ENCODE measurements at regions not wholly inside any gene's neighbourhood (a gene's known extent, or its start where the extent isn't known, plus 50 kb on each side); places are given as distances from the start of the nearest gene placed in this dataset.
A peak's percentile ranks its signal among the peaks of the same experiment; 100 is the strongest.
"Not testable (repeated sequence)": the region's sequence is repeated elsewhere in the genome, so short reads cannot be mapped to it uniquely, and the experiment has no call there.

DNA sequence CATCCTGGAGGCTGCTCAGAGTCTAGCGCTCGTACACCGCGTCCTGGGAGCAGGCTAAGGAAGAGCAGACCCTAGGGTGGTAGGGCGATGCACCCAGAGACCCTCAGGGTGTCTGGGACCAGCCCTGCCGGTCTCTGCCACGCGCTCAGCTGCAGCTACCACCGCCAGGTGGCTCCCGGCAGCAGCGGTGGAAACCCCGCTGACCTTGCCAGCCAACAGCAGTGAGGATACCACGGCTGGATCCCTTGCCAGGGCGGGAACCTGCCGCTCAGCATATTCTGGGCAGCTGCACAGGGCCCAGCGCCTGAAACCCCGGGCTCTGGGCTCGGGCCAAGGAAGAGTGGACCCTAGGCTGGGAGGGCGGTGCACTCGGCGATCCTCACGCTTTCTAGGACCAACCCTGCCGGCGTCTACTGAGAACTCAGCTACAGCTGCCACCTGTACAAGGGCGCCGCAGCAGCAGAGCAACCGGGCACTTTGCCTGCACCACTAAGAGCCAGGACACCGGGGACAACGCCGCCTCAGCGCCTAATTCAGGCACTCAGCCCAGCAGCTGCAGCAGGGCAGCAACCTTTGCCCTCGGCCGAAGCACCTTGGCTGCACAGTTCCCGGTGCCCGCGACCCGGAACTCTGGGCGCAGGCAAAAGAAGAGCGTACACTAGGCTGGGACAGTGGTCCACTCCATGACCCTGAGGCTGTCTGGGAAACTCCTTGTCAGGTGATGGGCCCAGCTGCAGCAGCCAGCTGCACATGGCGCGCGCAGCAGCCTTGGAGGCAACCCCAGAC is 80.8 kb downstream of the POTEB2 start:
- WGBS, 2 donors: no CpG with 5 or more reads among the region's 42 CpGs
- H3K9me3 ChIP-seq; DNase-seq; H3K27ac ChIP-seq; H3K36me3 ChIP-seq; H3K4me3 ChIP-seq; H3K4me1 ChIP-seq; intact Hi-C loops (cut with DNase I); H3K27me3 ChIP-seq: not testable (repeated sequence)

DNA sequence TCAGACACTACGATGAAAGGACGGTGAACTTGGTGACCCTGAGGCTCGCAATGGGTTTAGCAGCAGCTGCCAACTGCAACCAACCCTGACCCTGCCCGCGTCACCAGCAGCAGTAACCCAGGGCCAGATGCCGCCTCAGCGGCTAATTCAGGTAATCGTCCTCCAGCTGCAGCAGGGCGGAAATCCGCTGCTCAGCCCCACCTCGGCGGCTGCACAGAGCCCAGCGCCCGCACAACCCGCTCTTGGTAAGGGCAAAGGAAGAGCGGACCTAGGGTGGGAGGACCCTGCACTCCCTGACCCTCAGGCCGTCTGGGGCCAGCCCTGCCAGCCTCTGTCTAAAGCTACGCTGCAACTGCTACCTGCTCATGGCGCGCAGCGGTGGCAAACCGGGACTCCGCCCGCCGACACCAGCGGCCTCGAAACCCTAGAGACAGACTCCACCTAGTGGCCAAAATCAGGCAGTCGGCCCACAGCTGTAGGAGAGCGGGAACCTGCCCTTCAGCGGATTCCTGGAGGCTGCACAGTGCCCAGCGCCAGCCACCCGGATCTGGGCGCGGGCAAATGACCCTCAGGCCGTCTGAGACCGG is 82.4 kb downstream of the POTEB2 start:
- WGBS, 2 donors: no CpG with 5 or more reads among the region's 36 CpGs

DNA sequence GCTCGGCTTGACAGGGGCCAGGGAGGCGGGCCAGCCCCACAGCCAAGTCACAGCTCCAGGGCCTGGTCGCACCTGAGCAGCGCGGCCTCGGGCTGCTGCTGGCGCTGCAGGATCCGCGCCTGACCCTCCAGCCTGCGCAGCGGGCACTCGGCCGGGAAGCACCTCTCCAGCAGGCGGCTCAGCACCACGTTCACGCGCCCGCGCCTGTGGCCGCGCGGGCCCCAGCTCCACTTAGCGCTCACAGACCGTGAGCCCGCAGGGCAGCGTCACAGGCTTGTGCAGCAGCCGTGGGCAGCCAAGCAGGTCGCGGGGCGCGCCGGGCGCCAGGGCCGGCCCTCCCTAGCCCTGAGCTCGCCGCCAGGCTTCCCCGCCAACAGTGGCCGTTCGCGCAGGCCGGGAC is 90.7 kb downstream of the POTEB2 start:
- H3K27ac ChIP-seq; intact Hi-C loops (cut with DNase I); H3K9me3 ChIP-seq; H3K27me3 ChIP-seq; H3K4me3 ChIP-seq; H3K4me1 ChIP-seq; H3K36me3 ChIP-seq; DNase-seq: not testable (repeated sequence)
- WGBS, 2 donors: no CpG with 5 or more reads among the region's 41 CpGs

More for the DNA sequence above, 82.4 kb downstream of the POTEB2 start:
- H3K4me1 ChIP-seq; H3K4me3 ChIP-seq; intact Hi-C loops (cut with DNase I); H3K27ac ChIP-seq; H3K27me3 ChIP-seq; DNase-seq; H3K36me3 ChIP-seq; H3K9me3 ChIP-seq: not testable (repeated sequence)

DNA sequence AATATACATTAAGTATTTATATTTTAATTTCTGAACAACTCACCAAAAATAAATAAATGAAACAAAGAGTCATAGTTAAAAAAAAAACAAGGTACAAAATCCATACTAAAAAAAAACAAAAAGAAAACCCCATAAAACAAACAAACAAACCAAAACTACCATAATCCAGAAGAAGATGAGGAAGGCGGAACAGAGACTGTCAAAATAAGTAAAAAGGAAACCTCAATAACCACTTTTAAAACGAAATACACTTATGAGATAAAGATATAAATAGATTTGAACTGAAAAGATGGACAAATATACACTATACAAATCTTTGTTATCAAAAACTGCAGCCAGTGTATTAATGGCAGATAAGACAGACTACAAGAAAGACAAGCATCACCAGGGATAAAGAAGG is 98.2 kb downstream of the POTEB2 start:
- H3K9me3 ChIP-seq; H3K27ac ChIP-seq; H3K36me3 ChIP-seq; H3K27me3 ChIP-seq; intact Hi-C loops (cut with DNase I); H3K4me3 ChIP-seq; H3K4me1 ChIP-seq; DNase-seq: not testable (repeated sequence)
- no CpG with 5 or more reads among the region's 2 CpGs for WGBS, 2 donors

DNA sequence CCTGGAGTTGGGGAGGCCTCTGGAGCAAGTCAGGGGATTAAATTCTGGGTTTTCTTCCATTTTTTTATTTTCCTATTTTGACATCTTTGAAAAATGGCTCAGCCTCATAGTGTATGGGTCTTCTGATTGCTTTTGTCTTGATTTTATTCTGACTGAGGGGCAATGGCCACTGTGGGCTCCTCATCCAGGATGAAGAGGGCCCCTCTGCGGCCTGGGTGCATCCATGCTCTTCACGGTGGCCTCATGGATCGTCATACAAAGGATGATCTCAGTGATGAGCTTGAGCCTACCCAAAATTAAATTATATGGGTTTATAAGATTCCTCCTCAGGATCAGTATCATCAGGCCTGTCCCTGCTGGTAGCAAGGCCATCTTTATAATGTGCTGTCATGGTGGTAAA is 103.7 kb downstream of the POTEB2 start:
- H3K27ac ChIP-seq; H3K36me3 ChIP-seq; DNase-seq; H3K4me3 ChIP-seq; intact Hi-C loops (cut with DNase I); H3K27me3 ChIP-seq; H3K9me3 ChIP-seq; H3K4me1 ChIP-seq: not testable (repeated sequence)
- WGBS, 2 donors: 86% methylated on average over 2 of the region's 3 CpGs; no CpG with 5 or more reads in 1 of the 2 donors

GRCh38 chr15:20756440-20756839 is 109.7 kb downstream of the POTEB2 start:
- H3K27me3 ChIP-seq; intact Hi-C loops (cut with DNase I); H3K27ac ChIP-seq; H3K4me3 ChIP-seq; H3K9me3 ChIP-seq; H3K36me3 ChIP-seq; H3K4me1 ChIP-seq; DNase-seq: not testable (repeated sequence)
- WGBS, 2 donors: no CpG with 5 or more reads among the region's 10 CpGs

- H3K4me3 ChIP-seq: peak overlapping the region in 2 of 4 donors; percentile 24 to 34
- intact Hi-C loops (cut with DNase I); DNase-seq; H3K27ac ChIP-seq; H3K9me3 ChIP-seq; H3K36me3 ChIP-seq; H3K4me1 ChIP-seq; H3K27me3 ChIP-seq: not testable (repeated sequence)
- no CpG with 5 or more reads among the region's 65 CpGs for WGBS, 2 donors
These were observed 110.3 kb downstream of the POTEB2 start for GRCh38 chr15:20755665-20756398.

DNA sequence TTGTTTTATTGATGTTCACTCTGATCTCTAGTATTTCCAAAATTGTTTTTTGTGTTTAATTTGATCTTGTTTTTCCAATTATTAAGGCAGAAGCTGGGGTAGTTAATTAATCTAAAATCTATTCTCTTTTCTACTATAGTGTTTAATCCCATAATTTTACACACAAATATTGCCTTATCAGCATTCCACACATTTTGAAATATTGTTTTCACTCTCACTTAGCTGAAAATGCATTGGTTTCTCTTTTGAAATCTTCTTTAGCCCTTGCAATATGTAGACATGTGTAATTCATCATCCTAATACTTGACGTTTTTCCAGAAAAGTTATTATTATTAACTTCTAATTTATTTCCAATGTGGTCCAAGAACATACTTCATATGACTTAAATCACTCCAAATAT is 132.6 kb downstream of the POTEB2 start:
- H3K36me3 ChIP-seq; H3K4me3 ChIP-seq; H3K9me3 ChIP-seq; H3K4me1 ChIP-seq; H3K27me3 ChIP-seq; DNase-seq; intact Hi-C loops (cut with DNase I); H3K27ac ChIP-seq: not testable (repeated sequence)
- 35 to 36% methylated on average over 1 of the region's 1 CpG for WGBS, 2 donors

Small RNA genes in the stretch of these regions (small RNA-seq; reads per million reads assigned to genes)
- 0 reads per million in 4 donors for gene RNU6-498P

Measured in esophagus squamous epithelium (tissue), 5 donors.